Amniotic epithelial cell (primary cell): ENCODE measurements at regions not wholly inside any gene's neighbourhood (a gene's known extent, or its start where the extent isn't known, plus 50 kb on each side); places are given as distances from the start of the nearest gene placed in this dataset.

Experiments
- DNase-seq: peaks from one replicate; pipeline ENCODE4 v3.0.0-alpha.2; 2010; ENCODE audit warnings: low read depth

GRCh38 chr16:48438414-48438813 lies 53.2 kb upstream of the SIAH1 start:
- no peak for DNase-seq

GRCh38 chr16:48435906-48436305 lies 50.7 kb upstream of the SIAH1 start:
- no peak for DNase-seq

- no peak for DNase-seq
Measured at GRCh38 chr16:48435318-48435680, 50.1 kb upstream of the SIAH1 start.
